ENCODE measurements at regions not wholly inside any gene's neighbourhood (a gene's known extent, or its start where the extent isn't known, plus 50 kb on each side); places are given as distances from the start of the nearest gene placed in this dataset.

GRCh38 chr14:81834308-81834707 lies 300.7 kb upstream of the SEL1L start:
- H3K9me3 ChIP-seq (replicated peaks in 1 of 2; ENCODE audit: control insufficient read depth in 1 of 2, insufficient read depth in 1 of 2, low read length in 2 of 2): peaks cover 19 to 30% of the 10 kb centered on the region in 2 donors
- DNase-seq: no peak
- no peaks in the 10 kb centered on the region for H3K27me3 ChIP-seq (ENCODE audit: control insufficient read depth in 2 of 2, insufficient read depth in 2 of 2, low read length in 2 of 2)
- no peak overlapping the region for H2AFZ ChIP-seq (ENCODE audit: insufficient read depth, low read depth, low read length, poor library complexity, severe bottlenecking)
- no CpG with 5 or more reads among the region's 1 CpG for WGBS (ENCODE audit: insufficient coverage)
- H3K9ac ChIP-seq (ENCODE audit: insufficient read depth, low read length, poor library complexity, severe bottlenecking): no peak overlapping the region
- H3K4me3 ChIP-seq (replicated peaks in 1 of 3; ENCODE audit: low read depth in 2 of 3, low read length in 3 of 3): no peak overlapping the region
- H3K27me3 Mint-ChIP-seq (ENCODE audit: low read depth in 3 of 3): peaks cover 0 to 3% (median 0%) of the 10 kb centered on the region in 3 donors
- no peak overlapping the region for H3K4me3 Mint-ChIP-seq
- TF ChIP-seq CTCF (IDR thresholded peaks at IDR 0.05): no peak
- no peaks in the 10 kb centered on the region for H3K4me1 ChIP-seq (ENCODE audit: control insufficient read depth in 1 of 2, insufficient read depth in 2 of 2, low read length in 2 of 2)
- H4K20me1 ChIP-seq (ENCODE audit: insufficient read depth, low read length): no peaks in the 10 kb centered on the region
- H3K9me3 Mint-ChIP-seq: peaks cover 14 to 38% (median 20%) of the 10 kb centered on the region in 7 donors
- no peak overlapping the region for H3K4me2 ChIP-seq (replicated peaks; ENCODE audit: extremely low read depth, low read length, poor library complexity, severe bottlenecking)
- no peaks in the 10 kb centered on the region for H3K79me2 ChIP-seq (ENCODE audit: insufficient read depth, low read length)
- no peaks in the 10 kb centered on the region for H3K4me1 Mint-ChIP-seq
- no peak overlapping the region for H3K27ac Mint-ChIP-seq
- H3K36me3 ChIP-seq (replicated peaks in 1 of 2; ENCODE audit: control insufficient read depth in 1 of 2, insufficient read depth in 2 of 2, low read length in 2 of 2): no peaks in the 10 kb centered on the region
- no peak overlapping the region for H3K27ac ChIP-seq (ENCODE audit: low read depth in 1 of 2, low read length in 2 of 2)
- no peaks in the 10 kb centered on the region for H3K36me3 Mint-ChIP-seq
- intact Hi-C loops (cut with micrococcal nuclease): no loop called here

- Mint-ChIP-seq H3K27me3 (ENCODE audit: low read depth in 3 of 3) (peaks cover 0 to 2% (median 0%) of the 10 kb centered on the region in 3 donors), H3K9me3 (peaks cover 10 to 27% (median 19%) of the 10 kb centered on the region in 7 donors), H3K36me3 (no peaks in the 10 kb centered on the region), H3K4me1 (no peaks in the 10 kb centered on the region), H3K4me3 (no peak overlapping the region), H3K27ac (no peak overlapping the region)
- no CpG with 5 or more reads among the region's 4 CpGs for WGBS (ENCODE audit: insufficient coverage)
- Histone ChIP-seq H3K27me3 (ENCODE audit: control insufficient read depth in 2 of 2, insufficient read depth in 2 of 2, low read length in 2 of 2) (no peaks in the 10 kb centered on the region), H2AFZ (ENCODE audit: insufficient read depth, low read depth, low read length, poor library complexity, severe bottlenecking) (no peak overlapping the region), H3K4me2 (replicated peaks; ENCODE audit: extremely low read depth, low read length, poor library complexity, severe bottlenecking) (no peak overlapping the region), H3K9me3 (replicated peaks in 1 of 2; ENCODE audit: control insufficient read depth in 1 of 2, insufficient read depth in 1 of 2, low read length in 2 of 2) (peaks cover 14 to 23% of the 10 kb centered on the region in 2 donors), H3K79me2 (ENCODE audit: insufficient read depth, low read length) (no peaks in the 10 kb centered on the region), H4K20me1 (ENCODE audit: insufficient read depth, low read length) (no peaks in the 10 kb centered on the region), H3K4me3 (replicated peaks in 1 of 3; ENCODE audit: low read depth in 2 of 3, low read length in 3 of 3) (no peak overlapping the region), H3K36me3 (replicated peaks in 1 of 2; ENCODE audit: control insufficient read depth in 1 of 2, insufficient read depth in 2 of 2, low read length in 2 of 2) (no peaks in the 10 kb centered on the region), H3K27ac (ENCODE audit: low read depth in 1 of 2, low read length in 2 of 2) (no peak overlapping the region), H3K9ac (ENCODE audit: insufficient read depth, low read length, poor library complexity, severe bottlenecking) (no peak overlapping the region), H3K4me1 (ENCODE audit: control insufficient read depth in 1 of 2, insufficient read depth in 2 of 2, low read length in 2 of 2) (no peaks in the 10 kb centered on the region)
- DNase-seq: no peak
- TF ChIP-seq CTCF (IDR thresholded peaks at IDR 0.05): no peak
- intact Hi-C loops (cut with micrococcal nuclease): no loop called here
These were observed 303.7 kb upstream of the SEL1L start for GRCh38 chr14:81837304-81837703.

All from CD14-positive monocyte (primary cell).